KOPT-K1 (cell line): ENCODE measurements at regions not wholly inside any gene's neighbourhood (a gene's known extent, or its start where the extent isn't known, plus 50 kb on each side); places are given as distances from the start of the nearest gene placed in this dataset.

ENCODE experiments used
- H3K27ac ChIP-seq: fragments of 200-600 bp; sonication (generic); 2 replicates; pipeline ENCODE4 v1.5.1; 2016; ENCODE audit warnings: antibody characterized with exemption, mild to moderate bottlenecking, low read depth, low read length; ENCODE audit not compliant: poor library complexity, severe bottlenecking
- H3K36me3 ChIP-seq: fragments of 200-600 bp; sonication (generic); 2 replicates; pipeline ENCODE4 v1.5.1; 2017; ENCODE audit warnings: antibody characterized with exemption, mild to moderate bottlenecking, low read length, moderate library complexity; ENCODE audit not compliant: insufficient read depth
- H3K9me3 ChIP-seq: fragments of 200-600 bp; sonication (generic); 2 replicates; pipeline ENCODE4 v1.5.1; 2017; ENCODE audit warnings: antibody characterized with exemption, low read length, mild to moderate bottlenecking; ENCODE audit not compliant: insufficient read depth, poor library complexity, severe bottlenecking

DNA sequence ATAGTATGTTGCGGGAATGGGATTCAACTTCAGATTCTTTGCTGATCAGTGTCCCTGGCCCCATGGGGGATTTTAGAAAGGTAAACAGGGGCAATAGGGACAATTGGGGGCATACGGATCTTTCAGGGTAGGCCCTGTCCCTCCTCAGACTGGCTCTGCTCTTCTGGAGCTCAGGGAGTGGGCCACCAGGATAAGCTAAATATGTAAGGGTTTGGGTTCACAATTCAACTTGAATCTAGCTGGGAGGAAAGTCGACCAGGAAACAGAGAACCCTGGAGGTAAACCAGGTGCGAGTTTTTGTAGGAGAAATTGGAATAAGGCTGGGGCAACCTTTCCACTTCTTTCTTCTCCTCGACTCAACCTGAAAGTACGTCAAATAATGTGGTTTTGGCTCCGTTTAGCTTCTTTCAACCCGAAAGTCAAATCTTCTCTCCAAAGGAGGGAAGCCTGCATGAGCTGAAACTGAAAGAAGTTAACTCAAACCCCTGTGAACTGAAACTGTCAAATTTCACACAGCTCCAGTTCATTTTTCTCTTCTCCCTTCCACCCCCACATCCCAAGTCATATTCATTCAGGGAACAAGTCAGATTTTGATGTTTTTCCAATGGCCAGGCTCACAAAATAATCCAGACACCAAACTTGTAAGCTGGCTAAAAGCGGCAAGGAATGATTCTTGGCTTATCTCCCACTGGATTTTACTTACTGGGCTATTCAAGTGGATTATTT is 278.2 kb downstream of the CLIC5 start:
- H3K27ac ChIP-seq, result no peak overlapping the region
- H3K9me3 ChIP-seq, result no peaks in the 10 kb centered on the region
- H3K36me3 ChIP-seq, result no peaks in the 10 kb centered on the region

- H3K36me3 ChIP-seq, result no peaks in the 10 kb centered on the region
- no peaks in the 10 kb centered on the region for H3K9me3 ChIP-seq
- no peak overlapping the region for H3K27ac ChIP-seq
These were observed 279.5 kb downstream of the CLIC5 start for GRCh38 chr6:45736134-45736533.

DNA sequence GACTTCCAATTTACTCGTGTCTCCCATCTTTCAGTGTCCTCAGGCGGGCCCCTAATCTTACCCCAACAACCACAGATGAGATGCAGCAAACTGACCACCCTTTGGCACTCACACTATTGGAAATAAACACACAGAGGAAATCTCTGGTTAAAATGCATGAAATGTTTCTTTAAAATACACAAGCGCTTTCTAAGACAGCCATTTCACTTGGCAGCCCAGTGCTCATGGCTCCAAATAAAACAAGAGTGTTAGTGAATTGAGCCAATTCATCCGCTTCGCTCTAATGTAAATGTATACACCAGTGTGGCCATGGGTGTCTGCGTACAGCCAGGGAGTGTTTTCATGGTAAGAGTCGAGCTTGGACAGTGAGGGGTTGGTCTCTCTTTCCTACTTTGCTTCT is 282.9 kb downstream of the CLIC5 start:
- no peaks in the 10 kb centered on the region for H3K36me3 ChIP-seq
- H3K9me3 ChIP-seq, result no peaks in the 10 kb centered on the region
- H3K27ac ChIP-seq, result no peak overlapping the region

DNA sequence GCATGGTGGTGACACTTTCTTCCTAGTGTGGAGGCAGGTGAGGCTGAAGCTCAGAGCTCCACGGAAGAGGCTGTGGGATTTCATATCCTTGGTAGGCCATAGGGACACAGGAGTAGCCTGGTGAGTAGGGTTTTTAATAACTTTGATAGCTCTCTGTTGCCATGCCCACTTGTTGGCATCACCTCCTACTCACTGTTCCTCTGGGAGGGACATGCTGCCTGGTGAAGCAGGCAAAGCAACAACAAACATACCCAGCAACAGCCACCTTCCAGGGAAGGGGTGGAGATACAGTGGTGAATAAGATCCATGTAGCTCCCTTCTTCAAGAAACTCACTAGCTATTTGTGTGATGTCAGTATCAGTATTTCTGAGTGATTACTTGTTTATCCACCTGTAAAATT is 285.4 kb downstream of the CLIC5 start:
- no peak overlapping the region for H3K27ac ChIP-seq
- no peaks in the 10 kb centered on the region for H3K9me3 ChIP-seq
- no peaks in the 10 kb centered on the region for H3K36me3 ChIP-seq

- H3K9me3 ChIP-seq, result no peaks in the 10 kb centered on the region
- H3K36me3 ChIP-seq, result no peaks in the 10 kb centered on the region
- H3K27ac ChIP-seq, result no peak overlapping the region
These were observed 287.0 kb downstream of the CLIC5 start for GRCh38 chr6:45728674-45729073.

- no peaks in the 10 kb centered on the region for H3K36me3 ChIP-seq
- H3K27ac ChIP-seq, result no peak overlapping the region
- H3K9me3 ChIP-seq, result no peaks in the 10 kb centered on the region
These were observed 287.7 kb downstream of the CLIC5 start for GRCh38 chr6:45727819-45728449.

GRCh38 chr6:45727228-45727627 is 288.4 kb downstream of the CLIC5 start:
- no peaks in the 10 kb centered on the region for H3K9me3 ChIP-seq

GRCh38 chr6:45726444-45726843 is 289.2 kb downstream of the CLIC5 start:
- Histone ChIP-seq H3K9me3 (no peaks in the 10 kb centered on the region), H3K27ac (no peak overlapping the region), H3K36me3 (no peaks in the 10 kb centered on the region)

More at GRCh38 chr6:45727228-45727627, 288.4 kb downstream of the CLIC5 start:
- Histone ChIP-seq H3K36me3 (no peaks in the 10 kb centered on the region), H3K27ac (no peak overlapping the region)

DNA sequence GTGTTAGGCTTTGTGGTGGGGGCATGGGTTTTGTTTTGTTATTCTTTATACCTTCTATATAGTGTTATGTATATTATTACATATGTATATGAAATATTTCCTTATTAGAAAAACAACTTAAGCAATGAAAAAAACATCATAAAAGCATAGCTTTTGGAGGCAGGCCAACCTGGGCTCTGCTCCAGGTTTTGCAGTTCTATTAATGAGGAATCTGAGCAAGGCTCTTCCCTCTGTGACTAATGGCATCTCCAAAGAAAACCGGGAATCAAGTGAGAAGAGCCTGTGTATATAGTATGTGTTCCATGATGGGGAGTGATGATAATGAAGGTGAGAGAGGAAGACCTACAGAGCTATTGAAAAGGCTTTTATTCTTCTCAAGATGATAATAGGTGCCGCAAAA is 291.1 kb downstream of the CLIC5 start:
- H3K36me3 ChIP-seq, result no peaks in the 10 kb centered on the region
- H3K27ac ChIP-seq, result no peak overlapping the region
- H3K9me3 ChIP-seq, result no peaks in the 10 kb centered on the region

DNA sequence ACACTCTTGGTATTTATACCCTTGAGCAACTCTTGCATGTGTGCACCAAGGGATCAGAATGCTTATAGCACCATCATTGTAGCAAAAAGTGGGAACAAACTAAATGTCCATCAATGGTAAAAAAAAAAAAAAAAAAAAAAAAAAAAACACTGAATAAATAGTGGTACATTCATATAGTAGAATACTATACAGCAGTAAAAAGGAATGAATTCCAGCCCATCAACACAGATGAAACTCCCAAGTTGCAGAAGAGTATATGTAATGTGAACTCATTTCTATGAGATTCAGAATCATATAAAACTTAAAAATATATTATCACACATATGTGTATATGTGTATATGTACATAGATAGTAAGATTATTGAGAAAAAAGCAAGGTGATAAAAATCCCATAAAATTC is 291.6 kb downstream of the CLIC5 start:
- Histone ChIP-seq H3K36me3 (no peaks in the 10 kb centered on the region), H3K27ac (no peak overlapping the region), H3K9me3 (no peaks in the 10 kb centered on the region)

GRCh38 chr6:45722876-45723275 is 292.8 kb downstream of the CLIC5 start:
- H3K9me3 ChIP-seq, result no peaks in the 10 kb centered on the region
- H3K36me3 ChIP-seq, result no peaks in the 10 kb centered on the region
- no peak overlapping the region for H3K27ac ChIP-seq

- Histone ChIP-seq H3K27ac (no peak overlapping the region), H3K36me3 (no peaks in the 10 kb centered on the region), H3K9me3 (no peaks in the 10 kb centered on the region)
These were observed 294.0 kb downstream of the CLIC5 start for GRCh38 chr6:45721665-45722064.

DNA sequence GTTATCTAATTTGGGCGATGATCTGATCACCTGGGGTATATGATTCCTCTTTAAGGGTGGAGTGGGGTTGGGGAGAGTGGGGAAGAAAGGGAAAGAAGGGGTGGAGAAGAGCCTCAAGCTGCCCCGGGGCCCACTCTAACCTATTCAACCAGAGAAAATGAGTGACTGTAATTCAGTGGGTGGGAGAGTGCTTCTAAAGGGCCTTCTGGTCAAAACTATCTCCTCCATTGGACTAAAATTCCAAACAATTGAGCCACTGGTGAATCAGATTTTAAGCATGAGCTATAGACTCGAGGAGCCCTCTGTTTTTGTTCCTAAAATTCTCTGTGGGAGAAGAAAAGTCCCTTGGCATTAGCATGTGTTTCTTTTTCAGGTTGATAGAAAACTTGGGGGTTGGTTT is 296.8 kb downstream of the CLIC5 start:
- Histone ChIP-seq H3K27ac (no peak overlapping the region), H3K36me3 (no peaks in the 10 kb centered on the region), H3K9me3 (no peaks in the 10 kb centered on the region)

DNA sequence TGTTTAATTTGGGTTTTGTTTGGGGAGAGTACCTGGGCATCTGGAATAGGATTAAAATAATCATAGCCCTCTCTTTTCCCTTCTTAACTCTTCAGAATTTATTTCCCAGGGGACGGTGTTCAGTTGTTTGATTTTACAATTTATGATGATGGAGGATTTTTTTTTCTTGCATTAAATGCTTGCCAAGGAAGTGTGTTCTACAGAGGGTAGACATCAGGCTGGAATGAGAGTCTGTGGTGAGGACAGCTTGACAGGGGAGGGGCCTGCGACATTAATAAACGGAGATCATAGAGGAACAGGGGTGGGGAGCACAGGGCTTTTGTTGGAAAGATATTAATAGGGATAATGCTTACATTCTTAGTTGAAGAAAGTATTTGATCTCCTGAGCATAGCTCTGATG is 297.5 kb downstream of the CLIC5 start:
- Histone ChIP-seq H3K36me3 (no peaks in the 10 kb centered on the region), H3K9me3 (no peaks in the 10 kb centered on the region), H3K27ac (no peak overlapping the region)

DNA sequence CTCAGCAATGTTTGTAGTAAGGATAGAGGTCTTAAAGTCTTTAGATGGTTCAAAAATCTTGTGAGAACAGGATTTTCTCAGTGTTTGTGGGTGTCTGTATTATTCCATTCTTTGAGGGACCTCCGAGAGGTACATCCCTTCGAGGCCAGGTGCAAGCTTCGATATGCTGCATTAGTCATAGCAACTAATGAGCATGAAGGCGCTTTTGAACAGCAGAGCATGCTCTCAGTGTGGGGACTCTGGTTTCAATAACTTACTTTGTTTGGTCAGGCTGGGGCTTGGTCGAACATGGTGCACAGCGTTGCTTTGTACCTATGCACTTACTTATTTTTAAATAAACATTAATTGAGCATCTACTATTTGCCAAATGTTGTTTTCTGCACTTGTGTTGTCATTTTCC is 297.9 kb downstream of the CLIC5 start:
- Histone ChIP-seq H3K9me3 (no peaks in the 10 kb centered on the region), H3K27ac (no peak overlapping the region), H3K36me3 (no peaks in the 10 kb centered on the region)

DNA sequence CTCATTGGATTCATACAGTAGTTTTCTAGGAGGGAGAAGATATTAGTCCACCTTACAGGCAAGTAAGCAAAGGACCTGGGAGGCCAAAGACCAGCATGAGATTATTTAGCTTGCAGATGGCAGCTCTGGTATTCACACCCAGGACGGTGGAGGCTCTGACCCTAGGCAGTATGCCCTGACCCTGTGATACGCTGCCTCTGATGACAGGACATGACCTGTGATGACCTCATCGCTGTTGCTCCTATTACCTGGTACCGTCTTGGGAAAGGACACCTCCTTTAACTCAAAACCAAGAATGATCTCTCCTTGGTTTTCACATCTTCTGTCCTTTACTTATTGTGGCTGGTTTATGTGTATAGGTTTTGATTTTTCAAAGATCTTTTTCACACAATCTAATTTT is 298.6 kb downstream of the CLIC5 start:
- no peaks in the 10 kb centered on the region for H3K9me3 ChIP-seq
- no peaks in the 10 kb centered on the region for H3K36me3 ChIP-seq
- H3K27ac ChIP-seq, result no peak overlapping the region
